Kidney capillary endothelial cell (primary cell): ENCODE measurements at regions not wholly inside any gene's neighbourhood (a gene's known extent, or its start where the extent isn't known, plus 50 kb on each side); places are given as distances from the start of the nearest gene placed in this dataset.

Experiments used
- DNase-seq: peaks from one replicate; pipeline ENCODE4 v3.0.0-alpha.2; 2018; ENCODE audit warnings: low spot score

DNA sequence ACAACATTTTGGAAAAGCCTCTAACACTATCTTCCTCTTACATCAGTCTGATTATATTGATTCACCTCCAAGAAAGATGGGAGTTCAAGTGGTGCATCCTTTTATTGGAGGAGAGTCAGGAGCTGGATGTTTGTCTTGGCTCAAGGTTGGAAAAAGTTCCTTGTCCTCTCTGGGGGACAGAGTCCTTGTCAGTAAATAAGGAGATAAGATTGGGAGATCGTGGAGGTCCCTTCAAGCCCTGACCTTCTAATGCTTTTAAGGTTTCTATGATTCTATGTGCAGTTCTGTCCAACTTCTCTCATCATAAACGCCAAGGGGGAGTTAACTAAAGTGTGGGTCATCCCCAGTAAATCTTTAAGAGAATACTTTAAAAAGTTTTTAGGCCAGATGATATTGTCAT, 60.9 kb upstream of the CCBE1 start:
- DNase-seq, result no peak

DNA sequence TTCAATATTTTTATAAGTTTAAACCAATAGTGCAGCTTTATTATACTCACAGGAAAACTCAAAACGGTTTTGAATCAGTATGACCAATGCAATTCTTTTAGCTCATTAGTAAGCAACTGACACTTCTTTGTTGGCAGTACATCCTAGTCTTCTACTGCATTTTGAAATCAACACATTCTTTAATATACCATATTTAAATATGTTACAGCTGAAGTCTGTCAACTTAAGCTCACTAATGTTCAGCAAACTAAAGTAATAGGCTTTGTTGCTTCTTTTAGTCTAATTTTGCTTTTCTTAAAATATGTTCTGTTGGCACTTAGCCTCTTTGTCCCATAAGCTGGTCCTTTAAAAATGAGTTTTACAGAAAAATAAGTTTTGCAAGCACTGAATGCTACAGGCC, 55.4 kb upstream of the CCBE1 start:
- DNase-seq, result no peak

DNA sequence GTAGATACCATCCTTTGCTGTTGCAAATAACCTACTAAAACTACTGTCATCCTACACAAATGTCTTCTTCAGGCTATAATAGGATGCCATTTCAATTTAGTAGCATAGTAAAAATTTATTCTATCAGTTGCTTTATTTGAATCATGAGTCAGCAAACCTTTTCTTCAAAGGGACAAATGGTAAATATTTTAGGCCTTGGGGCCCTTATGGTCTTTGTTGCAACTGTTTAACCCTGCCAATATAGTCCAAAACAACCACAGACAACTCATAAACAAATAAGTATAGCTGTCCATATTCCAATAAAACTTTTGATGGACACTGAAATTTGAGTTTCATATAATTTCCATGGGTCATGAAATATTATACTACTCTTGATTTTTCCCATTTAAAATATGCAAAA, 54.0 kb upstream of the CCBE1 start:
- DNase-seq, result no peak

GRCh38 chr18:59748628-59749360, 51.6 kb upstream of the CCBE1 start:
- DNase-seq, result no peak
